ENCODE measurements at regions not wholly inside any gene's neighbourhood (a gene's known extent, or its start where the extent isn't known, plus 50 kb on each side); places are given as distances from the start of the nearest gene placed in this dataset.

DNA sequence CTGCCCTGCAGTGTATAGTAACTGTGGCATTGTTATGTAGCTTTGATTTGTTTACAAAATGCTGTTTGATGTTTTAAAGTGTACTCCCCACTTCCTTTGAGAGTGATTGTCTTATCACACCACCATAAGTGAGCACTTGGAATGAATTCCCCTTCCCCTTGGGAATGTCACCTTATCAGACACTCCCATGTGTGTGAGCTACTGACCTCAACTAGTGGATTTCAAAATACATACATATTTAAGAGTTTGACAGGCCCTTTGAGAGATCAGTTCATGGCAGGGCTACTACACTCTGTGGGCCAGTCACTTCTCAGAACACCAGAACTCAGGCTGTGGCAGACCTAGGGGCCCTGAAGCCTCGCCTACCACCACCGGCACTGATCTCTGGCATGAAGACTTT, 547.6 kb downstream of the NR2F2 start:
- Histone ChIP-seq H3K9me3 (no peaks in the 10 kb centered on the region), H3K4me3 (ENCODE audit: low read depth in 1 of 2, low read length in 1 of 2) (no peak overlapping the region), H3K27ac (no peak overlapping the region), H3K27me3 (no peaks in the 10 kb centered on the region), H3K4me1 (ENCODE audit: control insufficient read depth in 1 of 2, insufficient read depth in 1 of 2, low read depth in 1 of 2, low read length in 1 of 2) (no peaks in the 10 kb centered on the region), H3K36me3 (no peaks in the 10 kb centered on the region)
- TF ChIP-seq, protein P1, sequence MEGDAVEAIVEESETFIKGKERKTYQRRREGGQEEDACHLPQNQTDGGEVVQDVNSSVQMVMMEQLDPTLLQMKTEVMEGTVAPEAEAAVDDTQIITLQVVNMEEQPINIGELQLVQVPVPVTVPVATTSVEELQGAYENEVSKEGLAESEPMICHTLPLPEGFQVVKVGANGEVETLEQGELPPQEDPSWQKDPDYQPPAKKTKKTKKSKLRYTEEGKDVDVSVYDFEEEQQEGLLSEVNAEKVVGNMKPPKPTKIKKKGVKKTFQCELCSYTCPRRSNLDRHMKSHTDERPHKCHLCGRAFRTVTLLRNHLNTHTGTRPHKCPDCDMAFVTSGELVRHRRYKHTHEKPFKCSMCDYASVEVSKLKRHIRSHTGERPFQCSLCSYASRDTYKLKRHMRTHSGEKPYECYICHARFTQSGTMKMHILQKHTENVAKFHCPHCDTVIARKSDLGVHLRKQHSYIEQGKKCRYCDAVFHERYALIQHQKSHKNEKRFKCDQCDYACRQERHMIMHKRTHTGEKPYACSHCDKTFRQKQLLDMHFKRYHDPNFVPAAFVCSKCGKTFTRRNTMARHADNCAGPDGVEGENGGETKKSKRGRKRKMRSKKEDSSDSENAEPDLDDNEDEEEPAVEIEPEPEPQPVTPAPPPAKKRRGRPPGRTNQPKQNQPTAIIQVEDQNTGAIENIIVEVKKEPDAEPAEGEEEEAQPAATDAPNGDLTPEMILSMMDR (IDR thresholded peaks at IDR 0.05): no peak

DNA sequence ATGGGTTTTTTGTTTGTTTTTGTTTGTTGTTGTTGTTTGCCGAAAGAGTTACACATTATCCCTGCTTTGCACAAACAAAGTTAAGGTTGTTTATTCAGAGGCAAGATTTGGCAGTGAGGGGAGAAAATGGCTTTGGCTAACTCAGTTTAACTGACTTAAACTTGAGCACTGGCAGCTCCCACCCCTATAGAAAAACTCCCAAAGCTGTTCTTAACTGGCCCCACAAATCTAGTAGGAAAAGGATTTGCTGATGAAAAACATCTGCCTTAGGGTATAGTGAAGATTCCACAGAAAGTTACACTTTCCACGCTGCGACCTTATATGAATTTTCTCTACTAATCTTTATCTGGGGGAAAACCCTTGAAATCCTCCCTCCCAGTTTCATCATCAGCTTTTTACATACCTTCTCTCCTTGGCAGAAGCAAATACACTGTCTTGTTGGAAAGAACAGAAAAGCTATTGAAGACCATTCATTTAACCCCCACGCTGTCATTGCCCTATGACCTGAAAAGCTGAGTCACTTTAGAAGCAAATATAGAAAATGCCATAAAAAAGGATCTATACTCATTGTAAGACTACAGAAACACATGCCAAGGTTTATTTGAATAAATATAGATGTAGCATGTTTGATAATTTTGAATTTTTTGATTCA, 551.7 kb downstream of the NR2F2 start:
- TF ChIP-seq, protein P1 (IDR thresholded peaks at IDR 0.05): no peak
- Histone ChIP-seq H3K4me1 (ENCODE audit: control insufficient read depth in 1 of 2, insufficient read depth in 1 of 2, low read depth in 1 of 2, low read length in 1 of 2) (no peaks in the 10 kb centered on the region), H3K27ac (no peak overlapping the region), H3K9me3 (no peaks in the 10 kb centered on the region), H3K27me3 (no peaks in the 10 kb centered on the region), H3K4me3 (ENCODE audit: low read depth in 1 of 2, low read length in 1 of 2) (no peak overlapping the region), H3K36me3 (no peaks in the 10 kb centered on the region)

DNA sequence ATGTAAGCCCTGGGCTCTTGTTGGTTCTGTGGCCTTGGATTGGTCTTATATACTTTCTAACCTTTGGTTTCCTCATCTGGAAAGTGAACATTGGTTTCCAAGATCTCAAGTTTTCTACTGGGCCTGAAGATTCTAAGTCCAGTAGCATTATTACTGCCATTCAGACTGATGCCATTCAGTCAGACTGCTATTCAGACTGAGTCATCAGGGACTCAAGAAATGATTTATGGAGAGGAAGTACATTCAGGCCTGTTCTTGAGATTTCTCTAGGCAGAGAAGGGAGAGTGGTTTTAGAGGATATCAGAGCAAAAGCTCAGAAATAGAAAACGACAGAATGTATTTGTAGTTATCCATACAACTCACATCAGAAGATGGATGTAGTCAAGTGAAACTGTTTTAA, 557.2 kb downstream of the NR2F2 start:
- H3K4me3 ChIP-seq (ENCODE audit: low read depth in 1 of 2, low read length in 1 of 2): no peak overlapping the region
- H3K4me1 ChIP-seq (ENCODE audit: control insufficient read depth in 1 of 2, insufficient read depth in 1 of 2, low read depth in 1 of 2, low read length in 1 of 2): no peaks in the 10 kb centered on the region
- peaks cover 8% of the 10 kb centered on the region for H3K27me3 ChIP-seq
- no peaks in the 10 kb centered on the region for H3K36me3 ChIP-seq
- TF ChIP-seq, protein P1 (IDR thresholded peaks at IDR 0.05): no peak
- no peaks in the 10 kb centered on the region for H3K9me3 ChIP-seq
- no peak overlapping the region for H3K27ac ChIP-seq

DNA sequence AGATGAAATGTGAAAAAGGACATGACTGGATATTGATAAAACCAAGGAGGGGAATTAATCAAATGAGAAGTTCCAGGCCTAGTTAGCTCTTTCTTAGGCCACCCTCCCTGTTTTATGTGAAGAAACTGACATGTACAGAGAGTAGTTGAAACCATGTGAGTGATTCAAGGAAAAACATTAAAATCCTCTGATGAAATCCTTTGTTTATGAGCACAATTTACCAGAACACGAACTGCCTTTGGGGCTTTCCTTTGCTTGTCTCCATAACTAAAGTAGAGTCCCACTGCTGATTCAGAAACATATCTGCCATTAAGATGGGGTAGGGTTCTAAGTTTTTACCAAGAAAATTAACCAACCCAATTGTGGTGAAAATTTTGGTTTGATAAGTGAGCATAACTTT, 558.3 kb downstream of the NR2F2 start:
- H3K4me1 ChIP-seq (ENCODE audit: control insufficient read depth in 1 of 2, insufficient read depth in 1 of 2, low read depth in 1 of 2, low read length in 1 of 2): no peaks in the 10 kb centered on the region
- peaks cover 10% of the 10 kb centered on the region for H3K27me3 ChIP-seq
- H3K9me3 ChIP-seq: no peaks in the 10 kb centered on the region
- no peak overlapping the region for H3K27ac ChIP-seq
- H3K4me3 ChIP-seq (ENCODE audit: low read depth in 1 of 2, low read length in 1 of 2): no peak overlapping the region
- H3K36me3 ChIP-seq: no peaks in the 10 kb centered on the region
- TF ChIP-seq, protein P1 (IDR thresholded peaks at IDR 0.05): no peak

DNA sequence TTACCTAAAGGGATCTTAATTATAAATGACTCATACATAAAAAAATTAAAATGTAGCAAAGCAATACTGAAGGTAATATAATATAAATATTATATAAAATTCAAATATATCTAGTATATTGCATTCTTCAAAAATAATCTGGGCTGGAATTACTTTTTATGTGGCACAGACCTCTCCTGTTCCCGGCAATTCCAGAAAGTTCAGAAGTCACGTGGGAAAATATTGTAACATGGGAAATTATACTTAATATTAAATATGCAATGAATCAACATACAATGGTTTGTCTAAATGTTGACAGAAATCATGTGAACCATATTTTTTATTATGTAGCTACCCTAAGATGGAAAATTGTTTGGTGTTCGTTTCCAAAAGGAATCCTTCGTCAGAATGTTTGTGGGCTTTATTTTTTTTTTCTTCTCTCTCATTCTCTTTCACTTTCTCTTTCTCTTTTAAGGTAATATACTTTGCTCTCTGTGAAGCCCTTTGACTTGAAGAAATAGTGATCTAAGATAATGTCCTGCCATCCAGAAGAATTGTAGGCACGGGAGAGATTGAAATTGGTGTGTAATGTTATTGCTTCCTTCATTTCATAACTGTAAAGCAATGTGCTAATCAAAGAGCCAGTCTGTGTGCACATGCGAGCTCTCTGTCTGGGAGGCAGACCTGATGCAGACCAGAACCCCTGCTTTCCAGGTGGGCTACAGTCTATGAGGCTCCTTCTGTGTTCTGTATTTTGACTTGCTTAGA, 559.4 kb downstream of the NR2F2 start:
- no peaks in the 10 kb centered on the region for H3K36me3 ChIP-seq
- TF ChIP-seq, protein P1 (IDR thresholded peaks at IDR 0.05): no peak
- peaks cover 10% of the 10 kb centered on the region for H3K27me3 ChIP-seq
- H3K27ac ChIP-seq: no peak overlapping the region
- no peaks in the 10 kb centered on the region for H3K4me1 ChIP-seq (ENCODE audit: control insufficient read depth in 1 of 2, insufficient read depth in 1 of 2, low read depth in 1 of 2, low read length in 1 of 2)
- no peaks in the 10 kb centered on the region for H3K9me3 ChIP-seq
- H3K4me3 ChIP-seq (ENCODE audit: low read depth in 1 of 2, low read length in 1 of 2): no peak overlapping the region
